Suppressor macrophage treated with lipopolysaccharide for 4 hours (primary cell): ENCODE measurements at regions not wholly inside any gene's neighbourhood (a gene's known extent, or its start where the extent isn't known, plus 50 kb on each side); places are given as distances from the start of the nearest gene placed in this dataset.
"Not testable (repeated sequence)": the region's sequence is repeated elsewhere in the genome, so short reads cannot be mapped to it uniquely, and the experiment has no call there.

Experiments used
- DNase-seq: peaks from one replicate; pipeline ENCODE4 v3.0.0-alpha.2; 2020

DNA sequence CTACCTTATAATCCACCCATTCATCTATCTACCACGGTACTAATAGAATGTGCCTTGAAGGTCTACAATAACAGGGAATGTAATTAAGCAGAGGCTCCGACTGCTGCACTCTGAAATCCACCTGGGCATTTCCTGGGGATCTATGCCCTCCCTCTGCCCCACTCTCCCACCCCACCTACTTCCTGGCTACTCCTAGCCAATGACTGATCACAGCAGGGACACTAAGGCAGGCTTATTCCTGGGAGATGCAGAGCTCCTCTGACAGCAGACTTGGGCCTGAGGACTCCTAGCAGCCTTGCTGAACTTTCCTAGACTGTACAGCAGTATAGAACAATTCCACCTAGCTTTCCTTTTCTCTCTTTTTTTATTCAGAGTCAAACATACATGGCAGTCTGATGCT lies 91.1 kb upstream of the DHRS4 start:
- no peak for DNase-seq

DNA sequence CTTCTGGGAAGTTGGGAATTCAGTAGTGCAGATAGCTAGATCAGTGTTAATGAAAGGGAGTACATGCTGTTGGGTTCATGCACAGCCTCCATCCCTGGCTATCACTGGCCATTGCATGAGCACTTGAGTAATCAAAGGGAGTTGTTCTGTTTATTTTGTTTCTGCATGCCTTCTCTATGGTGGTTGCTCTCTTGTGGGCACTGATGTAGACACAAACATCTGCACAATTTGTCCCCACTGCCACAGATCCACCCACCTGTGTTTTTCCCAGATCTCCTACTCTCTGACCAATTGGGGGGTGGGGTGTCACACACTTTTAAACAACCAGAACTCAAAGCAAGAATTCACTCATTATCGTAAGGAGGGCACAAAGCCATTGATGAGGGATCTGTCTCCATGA lies 89.7 kb upstream of the DHRS4 start:
- DNase-seq, result no peak

DNA sequence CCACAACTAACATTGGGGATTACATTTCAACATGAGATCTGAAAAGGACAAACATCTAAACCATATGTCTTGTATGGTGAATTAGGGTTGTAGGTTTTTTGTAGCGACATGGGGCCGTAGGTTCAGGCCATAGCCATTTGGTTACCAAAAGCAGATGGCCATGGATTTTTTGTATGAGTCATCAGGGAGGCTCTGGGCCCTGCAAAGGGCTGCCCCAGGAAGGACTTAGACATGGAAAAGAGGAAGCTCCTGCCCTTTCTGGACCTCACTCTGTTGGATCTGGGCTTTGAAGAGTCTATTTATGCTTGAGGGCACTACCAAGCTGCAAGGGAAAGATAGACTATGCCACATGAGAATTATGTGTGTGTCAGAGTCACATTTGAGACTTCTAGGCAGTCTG lies 89.3 kb upstream of the DHRS4 start:
- peak; percentile 11 for DNase-seq

DNA sequence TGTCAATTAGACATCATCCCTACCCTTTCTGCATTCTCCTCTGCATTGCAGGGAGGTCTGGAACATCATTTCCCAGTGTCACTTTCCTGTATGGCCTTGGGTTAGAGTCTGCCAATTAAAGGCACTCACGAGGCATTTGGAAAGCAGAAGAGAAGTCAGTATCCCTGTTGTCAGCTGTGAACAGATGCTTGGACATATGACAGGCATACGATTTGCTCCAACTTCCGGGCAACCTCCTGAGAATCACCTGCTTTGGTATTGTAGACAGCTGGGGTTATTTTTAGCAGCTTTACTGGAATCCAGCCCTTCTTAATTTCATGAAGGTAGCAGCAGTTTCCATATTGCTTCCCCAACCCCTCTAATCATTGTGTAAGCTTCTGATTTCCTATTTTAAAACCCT lies 88.7 kb upstream of the DHRS4 start:
- no peak for DNase-seq

DNA sequence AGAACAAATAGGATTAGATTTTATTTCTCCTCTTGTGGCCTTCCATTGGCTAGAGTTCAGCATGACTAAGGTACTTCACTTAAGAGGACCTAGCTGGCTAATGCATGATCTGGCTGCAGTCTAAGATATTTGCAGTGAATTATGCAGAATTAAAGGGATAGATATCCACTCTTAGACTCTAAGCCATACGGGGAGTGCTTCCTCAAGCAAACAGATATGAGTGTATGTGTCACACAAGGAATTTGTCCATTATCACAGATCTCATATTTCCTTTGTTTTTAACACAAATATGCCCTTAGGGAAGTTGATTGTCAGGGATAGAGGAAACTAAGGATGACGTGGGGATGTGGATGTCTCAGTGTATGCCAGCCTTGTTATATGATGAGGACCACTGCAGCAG lies 88.1 kb upstream of the DHRS4 start:
- no peak for DNase-seq

DNA sequence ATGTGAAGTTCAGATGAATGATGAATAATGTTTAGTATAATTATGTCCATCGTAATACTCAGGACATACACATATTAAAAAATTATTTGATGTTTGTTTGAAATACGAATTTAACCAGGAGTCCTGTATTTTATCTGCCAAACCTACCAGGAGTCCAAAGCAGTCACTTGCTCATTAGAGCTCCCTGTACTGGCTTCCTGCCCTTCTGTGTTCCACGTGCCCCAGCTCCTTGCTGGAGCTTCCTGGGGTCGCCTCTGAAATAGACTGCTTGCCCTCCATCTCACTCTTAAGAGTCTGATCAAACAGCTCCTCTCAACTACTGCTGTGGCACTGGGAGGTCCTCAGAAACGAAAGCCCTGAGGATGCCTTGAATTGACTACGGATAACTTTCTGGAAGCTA lies 87.3 kb upstream of the DHRS4 start:
- DNase-seq, result no peak

DNA sequence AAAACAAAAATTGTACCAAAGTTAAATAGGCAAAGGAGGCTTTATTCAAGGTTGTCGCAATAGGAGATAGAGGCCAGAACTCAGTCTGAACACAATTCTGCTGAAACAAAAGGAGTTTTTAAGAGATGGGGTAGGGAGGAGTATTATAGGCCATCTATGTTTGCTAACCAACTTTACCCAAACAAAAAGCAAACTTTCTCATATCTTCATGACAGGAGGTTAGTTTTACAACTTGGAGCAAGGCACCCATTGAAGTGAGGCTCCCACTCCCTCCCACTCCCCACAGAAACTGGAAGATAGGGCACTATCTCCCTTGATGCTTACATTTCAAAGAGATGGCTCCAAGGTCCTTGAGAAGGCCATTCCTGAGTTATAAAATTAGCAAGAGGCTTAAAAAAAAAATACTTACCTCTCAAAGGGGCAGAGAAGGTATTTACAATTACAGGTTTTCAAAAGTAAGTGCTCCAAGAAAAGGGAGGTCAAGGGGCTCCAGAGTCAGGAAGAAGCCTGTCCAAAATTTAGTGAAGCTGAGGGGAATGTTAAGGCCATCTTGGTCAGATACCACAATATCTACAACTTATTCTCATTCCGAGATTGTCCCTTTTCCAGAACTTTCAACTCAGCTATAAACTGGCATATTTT lies 84.4 kb upstream of the DHRS4 start:
- DNase-seq, result no peak

DNA sequence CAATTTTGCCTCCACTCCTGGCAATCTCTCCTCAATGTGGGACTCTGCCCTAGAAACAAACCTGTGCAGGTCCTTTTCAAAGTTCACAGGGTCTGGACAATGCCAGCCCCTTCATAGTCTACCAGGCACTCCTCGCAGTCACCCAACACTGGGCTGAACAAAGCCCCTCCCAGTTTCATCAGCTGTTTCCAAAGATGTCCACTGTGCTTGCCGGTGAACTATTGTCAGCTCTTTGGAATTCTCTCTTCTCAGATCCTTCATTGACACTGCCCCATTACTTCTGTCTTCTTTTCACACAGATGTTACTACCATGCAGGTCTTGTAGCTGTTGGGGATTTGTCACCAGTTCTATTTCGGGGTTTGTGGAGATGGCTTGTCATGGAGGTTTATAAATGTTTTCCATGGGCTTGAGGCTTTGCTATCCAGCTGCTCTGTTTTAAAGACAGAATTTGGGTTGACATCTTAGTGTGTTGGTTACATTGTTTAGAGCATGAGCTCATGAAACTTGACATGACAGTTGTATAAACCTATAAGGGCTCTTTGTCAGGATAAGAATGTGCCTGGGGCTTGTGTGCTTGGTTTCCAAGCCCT lies 77.3 kb upstream of the DHRS4 start:
- no peak for DNase-seq

DNA sequence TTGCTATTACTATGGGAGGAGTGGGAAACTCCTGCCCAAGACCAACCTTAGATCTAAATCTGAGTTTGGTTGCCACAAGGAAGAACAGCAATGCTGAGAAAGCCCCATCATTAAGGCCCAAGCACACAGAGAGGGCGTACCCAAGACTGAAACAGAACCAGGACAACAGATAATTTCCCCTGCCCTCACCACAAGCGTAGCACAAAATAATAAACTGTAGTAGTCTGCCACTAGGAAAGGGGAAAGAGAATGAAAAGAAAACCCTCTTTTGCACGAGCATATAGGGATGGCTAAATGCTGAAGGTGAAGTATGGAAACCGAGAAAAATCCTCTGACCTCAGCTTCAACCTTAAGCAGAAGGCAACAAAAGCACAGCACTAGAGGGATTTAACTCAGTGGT lies 76.5 kb upstream of the DHRS4 start:
- no peak for DNase-seq

DNA sequence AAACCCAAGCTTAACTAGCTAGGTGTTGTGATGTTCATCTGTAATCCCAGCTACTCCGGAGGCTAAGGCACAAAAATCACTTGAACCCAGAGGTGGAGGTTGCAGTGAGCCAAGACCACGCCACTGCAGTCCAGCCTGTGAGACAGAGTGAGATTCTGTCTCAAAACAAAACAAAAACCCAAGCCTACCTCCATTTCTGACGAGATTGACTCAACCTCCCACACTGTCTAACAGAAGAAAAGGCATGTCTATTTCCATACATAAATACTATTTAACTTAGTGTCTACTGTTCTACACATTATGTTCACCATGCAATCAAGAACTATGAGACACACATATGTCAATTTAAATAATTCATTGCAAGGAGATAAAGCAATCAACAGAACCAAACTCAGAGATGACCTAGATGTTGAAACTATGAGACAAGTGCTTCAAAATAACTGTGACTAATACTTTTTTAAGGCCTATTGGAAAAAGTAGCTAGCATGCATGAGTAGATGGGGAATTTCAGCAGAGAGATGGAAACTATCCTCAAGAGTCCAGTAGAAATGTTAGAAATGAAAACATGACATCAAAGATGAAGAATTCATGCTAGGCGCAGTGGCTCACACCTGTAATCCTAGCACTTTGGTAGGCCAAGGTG lies 75.9 kb upstream of the DHRS4 start:
- DNase-seq, result peak; percentile 2

DNA sequence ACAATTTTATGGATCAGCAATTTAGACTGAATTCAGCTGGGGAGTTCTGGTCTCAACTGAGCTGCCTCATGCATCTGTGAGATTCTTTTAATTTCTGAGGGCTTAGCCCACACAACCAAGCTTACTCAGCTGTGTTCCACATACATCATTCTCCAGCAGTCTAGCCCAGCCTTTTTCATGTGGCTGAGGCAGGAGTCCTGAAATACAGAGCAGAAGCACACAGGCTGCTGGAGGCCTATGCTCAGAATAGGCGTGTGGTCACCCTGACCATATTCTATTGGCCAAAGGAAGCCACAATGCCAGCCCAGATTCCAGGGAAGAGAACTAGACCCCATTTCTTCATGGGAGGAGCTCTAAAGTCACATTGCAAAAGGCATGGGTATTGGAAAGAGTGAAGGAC lies 72.3 kb upstream of the DHRS4 start:
- no peak for DNase-seq

DNA sequence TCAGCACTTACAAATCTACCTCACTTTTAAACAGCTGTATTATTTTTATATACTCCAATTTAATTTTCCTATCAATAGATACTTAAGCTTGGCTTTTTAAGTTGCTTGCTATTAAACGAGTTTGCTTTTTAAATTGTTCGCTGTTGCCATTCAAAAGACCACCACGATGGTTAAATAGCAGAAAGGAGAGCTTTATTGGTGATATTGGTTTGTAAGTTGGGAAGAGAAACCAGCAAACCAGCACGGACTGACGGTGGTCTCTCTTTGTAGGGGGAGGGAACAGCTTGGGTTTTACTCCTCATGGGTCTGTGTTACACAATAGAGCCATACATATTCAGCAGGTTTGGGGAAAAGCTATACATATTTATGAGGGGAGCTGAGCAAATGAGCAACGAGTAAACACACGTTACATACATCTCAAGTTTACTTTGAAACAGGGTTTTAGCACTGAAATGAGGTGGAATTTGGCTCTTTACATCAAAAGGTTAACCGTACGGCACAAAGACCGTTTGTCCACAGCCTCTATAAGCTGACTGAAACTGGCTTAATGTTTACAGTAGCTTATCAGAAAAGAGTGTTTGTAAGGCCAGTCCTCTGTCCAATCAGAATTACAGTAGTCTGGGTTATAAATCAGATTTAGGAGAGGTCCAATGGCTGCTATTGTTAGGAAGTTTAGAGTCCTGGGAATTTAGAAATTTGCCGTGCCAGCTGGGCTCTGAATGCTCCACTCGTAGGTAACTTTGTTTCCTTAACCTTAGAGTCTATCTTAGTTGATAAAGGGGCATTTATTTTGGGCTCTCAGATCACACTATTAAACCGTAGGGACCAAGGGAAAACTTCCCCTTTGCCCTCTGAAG lies 69.7 kb upstream of the DHRS4 start:
- no peak for DNase-seq

DNA sequence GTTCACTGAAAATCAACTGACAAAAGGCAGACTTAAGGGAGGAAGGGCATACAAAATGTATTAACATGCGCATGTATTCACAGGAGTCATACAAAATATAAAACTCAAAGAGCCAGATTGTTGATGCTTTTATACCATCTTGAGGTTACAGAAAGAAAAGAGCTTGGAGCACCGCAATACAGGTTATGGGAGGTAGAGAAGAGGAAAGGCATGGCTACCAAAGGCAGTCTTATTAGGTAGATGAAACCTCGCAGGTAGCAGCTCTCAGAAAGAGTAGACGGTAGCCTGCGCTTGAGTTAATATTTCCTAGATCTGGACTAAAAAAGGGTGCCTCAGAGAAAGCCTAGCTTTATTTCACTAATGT lies 69.0 kb upstream of the DHRS4 start:
- no peak for DNase-seq

DNA sequence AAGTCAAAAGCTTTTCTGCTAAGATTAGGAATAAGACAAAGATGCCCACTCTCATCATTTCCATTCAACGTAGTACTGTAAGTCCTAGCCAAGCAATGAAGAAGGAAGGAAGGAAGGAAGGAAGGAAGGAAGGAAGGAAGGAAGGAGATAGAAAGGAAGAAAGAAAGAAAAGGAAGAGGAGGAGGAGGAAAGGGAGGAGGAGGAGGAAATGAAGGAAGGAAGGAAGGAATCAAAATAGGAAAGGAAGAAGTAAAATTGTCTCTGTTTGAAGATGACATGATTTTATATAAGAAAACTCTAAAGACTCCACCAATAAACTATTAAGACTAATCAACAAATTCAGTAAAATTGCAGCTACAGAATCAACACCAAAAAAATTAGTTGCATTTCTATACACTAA lies 66.0 kb upstream of the DHRS4 start:
- DNase-seq, result no peak

DNA sequence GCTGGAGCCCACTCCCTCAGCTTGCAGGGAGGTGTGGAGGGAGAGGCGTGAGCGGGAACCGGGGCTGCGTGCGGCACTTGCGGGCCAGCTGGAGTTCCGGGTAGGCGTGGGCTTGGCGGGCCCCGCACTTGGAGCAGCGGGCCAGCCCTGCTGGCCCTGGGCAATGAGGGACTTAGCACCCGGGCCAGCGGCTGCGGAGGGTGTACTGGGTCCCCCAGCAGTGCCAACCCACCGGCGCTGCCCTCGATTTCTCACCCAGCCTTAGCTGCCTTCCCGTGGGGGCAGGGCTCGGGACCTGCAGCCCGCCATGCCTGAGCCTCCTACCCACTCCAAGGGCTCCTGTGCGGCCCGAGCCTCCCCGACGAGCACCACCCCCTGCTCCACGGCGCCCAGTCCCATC lies 61.9 kb upstream of the DHRS4 start:
- not testable (repeated sequence) for DNase-seq

DNA sequence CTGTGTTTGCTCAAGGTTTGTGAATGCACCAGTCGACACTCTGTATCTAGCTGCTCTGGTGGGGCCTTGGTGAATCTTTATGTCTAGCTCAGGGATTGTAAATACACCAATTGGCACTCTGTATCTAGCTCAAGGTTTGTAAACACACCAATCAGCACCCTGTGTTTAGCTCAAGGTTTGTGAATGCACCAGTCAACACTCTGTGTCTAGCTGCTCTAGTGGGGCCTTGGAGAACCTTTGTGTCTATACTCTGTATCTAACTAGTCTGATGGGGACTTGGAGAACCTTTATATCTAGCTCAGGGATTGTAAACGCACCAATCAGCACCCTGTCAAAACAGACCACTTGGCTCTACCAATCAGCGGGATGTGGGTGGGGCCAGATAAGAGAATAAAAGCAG lies 61.3 kb upstream of the DHRS4 start:
- DNase-seq, result not testable (repeated sequence)

DNA sequence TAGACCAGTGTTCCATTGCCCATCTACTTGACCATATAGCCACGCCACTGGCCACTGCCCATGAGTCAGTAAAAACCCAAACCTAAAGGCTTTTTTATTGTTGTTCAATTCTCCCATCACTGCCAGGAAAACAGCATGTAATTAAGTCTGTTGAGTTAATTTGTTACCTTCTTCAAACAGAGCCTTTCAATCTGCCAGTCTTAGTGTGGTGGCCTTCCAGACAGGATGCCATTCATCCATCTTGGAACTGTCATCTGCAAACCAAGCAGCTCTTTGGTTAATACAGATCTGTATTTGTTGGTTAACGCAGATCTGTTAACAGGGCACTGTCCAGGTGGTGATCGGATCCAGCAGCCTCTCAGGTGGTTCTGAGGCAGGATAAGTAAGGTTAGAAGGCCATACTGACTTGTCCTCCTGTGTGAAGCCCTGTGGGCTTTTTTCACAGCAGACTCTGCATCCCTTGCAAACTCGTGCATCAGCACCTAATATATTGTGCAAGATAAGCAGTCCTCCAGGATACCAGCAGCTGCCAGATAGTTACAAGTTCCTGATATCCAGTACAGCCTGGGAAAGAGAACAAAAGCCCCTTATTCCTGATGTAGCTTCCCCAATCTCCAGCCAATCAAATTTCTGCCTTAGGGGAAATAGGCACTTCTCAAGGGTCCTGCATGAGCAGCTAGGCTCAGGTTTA lies 59.1 kb upstream of the DHRS4 start:
- no peak for DNase-seq

DNA sequence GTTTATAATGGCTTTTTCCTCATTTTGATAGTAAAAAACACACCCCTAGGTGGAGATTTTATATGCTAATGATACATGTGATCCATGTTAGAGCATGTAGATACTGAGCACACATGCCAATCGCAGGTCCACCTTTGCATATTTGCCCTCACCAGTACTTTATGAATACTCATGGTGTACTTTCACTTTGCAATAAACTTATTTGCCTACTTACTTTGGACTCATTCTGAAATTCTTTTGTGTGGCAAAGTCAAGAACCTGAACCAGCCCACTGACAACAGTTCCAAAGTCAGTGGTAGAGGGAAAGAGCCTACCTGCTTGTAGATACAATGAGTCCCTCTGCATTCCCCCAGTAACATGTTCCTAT lies 58.5 kb upstream of the DHRS4 start:
- no peak for DNase-seq

DNA sequence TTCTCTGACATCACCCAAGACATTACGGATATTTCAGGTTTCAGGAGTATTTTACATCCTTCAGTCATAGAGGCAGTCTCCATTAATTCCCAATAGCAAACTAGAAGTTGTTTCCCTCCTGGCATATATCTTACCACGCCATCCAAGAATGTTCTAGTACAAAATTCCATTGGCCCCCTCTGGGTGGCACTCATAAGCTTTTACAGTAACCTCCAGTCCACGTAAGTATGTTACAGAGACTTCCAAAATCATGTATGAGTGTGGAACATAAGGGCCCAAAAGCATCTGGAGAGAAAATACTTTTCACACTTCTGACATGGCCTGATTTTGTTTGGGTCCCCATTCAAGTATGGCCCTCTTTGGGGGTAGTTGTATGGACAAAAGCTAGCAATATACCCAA lies 58.1 kb upstream of the DHRS4 start:
- DNase-seq, result no peak

DNA sequence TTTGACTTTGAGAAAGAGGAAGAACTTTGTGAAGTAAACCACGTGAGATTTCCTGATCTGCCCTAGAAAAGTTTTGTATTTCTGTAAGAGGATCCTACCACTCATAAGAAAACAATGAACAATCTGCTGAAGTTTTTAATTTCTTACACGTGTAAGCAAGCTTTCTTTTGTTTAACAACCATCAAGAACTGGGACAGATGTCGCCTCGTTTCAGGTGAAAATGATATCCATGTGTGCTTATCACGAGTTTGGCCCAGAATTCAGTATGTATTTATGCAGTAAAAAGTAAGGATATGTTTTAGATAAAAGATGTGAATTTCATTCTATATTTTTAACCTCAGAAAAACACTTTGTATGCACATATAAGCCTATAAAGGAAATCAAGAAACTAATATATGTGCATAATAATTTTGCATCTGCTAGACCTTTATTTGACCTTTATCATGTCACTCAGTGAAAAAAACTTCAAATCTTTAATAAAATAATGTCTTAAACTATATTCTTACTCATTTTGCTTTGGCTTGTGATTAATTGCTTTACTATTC lies 56.9 kb upstream of the DHRS4 start:
- no peak for DNase-seq

DNA sequence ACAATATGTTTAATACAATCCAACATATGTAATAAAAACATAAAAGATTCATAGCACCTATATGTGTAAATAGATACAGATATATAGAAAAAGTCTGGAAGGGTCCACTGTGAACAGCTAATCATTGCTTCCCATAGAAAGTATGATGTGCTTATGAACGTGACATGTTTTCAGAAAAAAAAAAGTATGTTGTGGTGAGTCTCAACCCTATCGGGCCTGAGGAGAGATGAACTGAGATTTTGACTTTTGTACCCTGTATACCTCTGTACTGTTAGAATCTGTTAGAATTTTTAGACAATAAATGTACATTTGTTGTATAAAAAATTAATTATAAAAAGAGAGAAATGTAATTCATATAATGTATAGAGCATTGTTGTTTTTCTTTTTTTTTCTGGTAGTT lies 56.3 kb upstream of the DHRS4 start:
- not testable (repeated sequence) for DNase-seq

DNA sequence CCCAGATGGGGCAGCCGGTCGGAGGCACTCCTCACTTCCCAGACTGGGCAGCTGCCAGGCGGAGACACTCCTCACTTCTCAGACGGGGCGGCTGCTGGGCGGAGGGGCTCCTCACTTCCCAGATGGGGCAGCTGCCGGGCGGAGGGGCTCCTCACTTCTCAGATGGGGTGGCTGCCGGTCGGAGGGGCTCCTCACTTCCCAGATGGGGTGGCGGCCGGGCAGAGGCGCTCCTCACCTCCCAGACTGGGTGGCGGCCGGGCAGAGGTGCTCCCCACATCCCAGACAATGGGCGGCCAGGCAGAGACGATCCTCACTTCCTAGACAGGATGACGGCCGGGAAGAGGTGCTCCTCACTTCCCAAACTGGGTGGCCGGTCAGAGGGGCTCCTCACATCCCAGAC lies 55.2 kb upstream of the DHRS4 start:
- not testable (repeated sequence) for DNase-seq

DNA sequence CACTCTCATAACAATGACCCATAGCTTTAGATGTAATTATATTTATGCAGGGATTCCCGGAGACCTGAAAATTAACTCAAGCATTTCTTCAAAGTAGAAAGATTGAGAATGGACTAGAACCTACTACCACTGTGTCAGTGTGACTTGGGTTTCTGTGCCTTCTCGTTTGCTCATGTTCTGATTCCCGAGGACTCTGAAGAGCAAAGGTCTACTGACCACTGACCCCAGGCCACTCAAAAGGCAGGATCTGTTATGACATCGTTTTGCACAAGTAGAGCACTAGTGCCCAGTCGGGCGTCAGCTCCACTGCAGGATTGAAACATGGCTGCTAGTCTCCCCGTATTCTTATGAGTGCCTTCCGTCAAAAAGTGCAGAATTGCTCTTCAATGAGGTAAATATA lies 53.8 kb upstream of the DHRS4 start:
- no peak for DNase-seq
